ENCODE measurements at regions not wholly inside any gene's neighbourhood (a gene's known extent, or its start where the extent isn't known, plus 50 kb on each side); places are given as distances from the start of the nearest gene placed in this dataset.

DNA sequence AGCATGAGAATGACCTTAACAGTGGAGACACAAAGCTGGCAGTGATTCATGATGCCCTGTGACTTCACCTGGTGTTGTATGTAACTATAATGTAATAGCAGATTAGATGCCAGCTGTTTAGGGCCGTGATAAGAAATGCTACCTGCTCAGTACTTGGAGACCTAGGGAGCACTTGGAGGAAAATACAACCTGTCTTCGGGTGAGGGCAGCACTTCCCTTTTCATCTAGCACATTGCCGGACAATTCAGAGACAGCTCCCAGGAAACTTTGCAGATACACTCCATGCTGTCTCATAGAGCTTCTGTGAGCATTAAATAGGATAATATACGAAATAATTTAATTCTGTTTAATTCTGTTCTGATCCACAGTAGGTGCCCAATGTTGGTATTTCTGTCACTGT, 668.5 kb downstream of the TSN start:
- TF ChIP-seq CTCF (IDR thresholded peaks at IDR 0.05), result no peak
- Mint-ChIP-seq H3K9me3 (ENCODE audit: unreplicated experiment) (no peaks in the 10 kb centered on the region), H3K36me3 (ENCODE audit: unreplicated experiment) (no peaks in the 10 kb centered on the region), H3K27me3 (ENCODE audit: unreplicated experiment) (no peaks in the 10 kb centered on the region), H3K4me3 (ENCODE audit: unreplicated experiment) (no peak overlapping the region), H3K27ac (ENCODE audit: unreplicated experiment) (no peak overlapping the region), H3K4me1 (ENCODE audit: unreplicated experiment) (no peaks in the 10 kb centered on the region)
- no peak for DNase-seq (ENCODE audit: extremely low spot score, unreplicated experiment)

DNA sequence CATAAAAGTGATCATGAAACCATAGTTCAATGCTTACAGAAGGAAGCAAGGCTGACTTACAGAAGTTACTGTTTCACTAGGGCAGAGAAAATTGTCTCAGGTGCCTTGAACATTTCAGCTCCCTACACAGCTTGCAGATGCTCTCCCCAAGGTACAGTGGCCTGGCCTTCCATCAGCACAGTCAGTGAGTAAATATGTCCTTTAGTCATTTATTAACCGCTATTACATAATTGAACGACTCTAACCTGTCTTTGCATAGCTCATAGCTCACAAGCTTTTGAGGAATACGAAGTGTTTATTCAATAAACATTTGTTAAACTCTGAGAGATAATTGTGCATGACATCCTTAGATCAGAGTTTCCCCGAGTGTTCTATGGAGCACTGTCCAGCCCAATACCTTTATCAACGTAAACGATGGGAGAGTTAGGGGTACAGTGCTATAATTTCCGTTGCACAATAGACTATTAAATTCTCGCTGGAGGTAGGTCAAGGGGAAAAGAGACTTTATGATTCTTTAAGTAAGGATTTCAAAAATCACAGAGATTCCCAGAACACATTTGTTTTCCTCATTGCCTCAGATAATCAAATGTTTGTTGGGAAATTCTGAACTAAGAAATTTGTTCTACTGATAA, 677.8 kb downstream of the TSN start:
- Mint-ChIP-seq H3K36me3 (ENCODE audit: unreplicated experiment) (no peaks in the 10 kb centered on the region), H3K9me3 (ENCODE audit: unreplicated experiment) (no peaks in the 10 kb centered on the region), H3K4me3 (ENCODE audit: unreplicated experiment) (no peak overlapping the region), H3K27me3 (ENCODE audit: unreplicated experiment) (no peaks in the 10 kb centered on the region), H3K27ac (ENCODE audit: unreplicated experiment) (no peak overlapping the region), H3K4me1 (ENCODE audit: unreplicated experiment) (no peaks in the 10 kb centered on the region)
- DNase-seq (ENCODE audit: extremely low spot score, unreplicated experiment), result no peak
- TF ChIP-seq CTCF (IDR thresholded peaks at IDR 0.05), result no peak

DNA sequence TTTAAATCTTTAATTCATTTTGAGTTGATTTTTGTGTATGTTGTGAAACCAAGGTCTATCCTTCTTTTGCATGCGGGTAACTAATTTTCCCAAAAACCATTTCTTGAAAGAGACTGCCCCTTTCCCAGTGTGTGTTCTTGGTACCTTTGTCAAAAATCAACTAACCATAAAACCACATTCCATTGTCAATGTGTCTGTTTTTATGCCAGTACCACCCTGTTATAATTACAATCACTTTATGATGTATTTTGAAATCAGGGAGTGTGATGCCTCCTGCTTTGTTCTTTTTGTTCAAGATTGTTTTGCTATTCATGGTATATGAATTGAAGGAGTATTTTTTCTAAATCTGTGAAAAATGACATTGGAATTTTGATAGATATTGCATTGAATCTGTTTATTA, 689.6 kb downstream of the TSN start:
- no peak overlapping the region for H3K4me3 Mint-ChIP-seq (ENCODE audit: unreplicated experiment)
- no peaks in the 10 kb centered on the region for H3K27me3 Mint-ChIP-seq (ENCODE audit: unreplicated experiment)
- H3K27ac Mint-ChIP-seq (ENCODE audit: unreplicated experiment), result no peak overlapping the region
- no peaks in the 10 kb centered on the region for H3K9me3 Mint-ChIP-seq (ENCODE audit: unreplicated experiment)
- H3K4me1 Mint-ChIP-seq (ENCODE audit: unreplicated experiment), result no peaks in the 10 kb centered on the region
- H3K36me3 Mint-ChIP-seq (ENCODE audit: unreplicated experiment), result no peaks in the 10 kb centered on the region
- no peak for TF ChIP-seq CTCF (IDR thresholded peaks at IDR 0.05)
- DNase-seq (ENCODE audit: extremely low spot score, unreplicated experiment), result no peak

DNA sequence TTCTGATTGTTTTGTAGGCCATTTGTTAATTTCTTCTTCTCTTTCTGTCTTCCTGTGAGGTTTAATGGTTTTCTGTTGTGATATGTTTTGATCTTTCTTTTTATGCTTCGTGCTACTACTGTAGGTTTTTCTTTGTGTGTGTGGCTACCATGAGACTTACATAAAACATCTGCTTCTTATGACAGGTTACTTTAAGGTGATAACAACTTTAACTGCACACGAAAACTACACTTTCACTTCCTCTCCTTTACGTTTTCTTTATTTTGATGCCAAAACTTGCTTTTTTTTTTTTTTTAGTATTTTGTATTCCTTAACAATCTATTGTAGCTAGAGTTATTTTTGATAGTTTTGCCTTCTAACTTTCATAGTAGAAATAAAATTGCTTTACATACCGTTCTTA, 691.3 kb downstream of the TSN start:
- Mint-ChIP-seq H3K4me3 (ENCODE audit: unreplicated experiment) (no peak overlapping the region), H3K27ac (ENCODE audit: unreplicated experiment) (no peak overlapping the region), H3K36me3 (ENCODE audit: unreplicated experiment) (no peaks in the 10 kb centered on the region), H3K9me3 (ENCODE audit: unreplicated experiment) (no peaks in the 10 kb centered on the region), H3K4me1 (ENCODE audit: unreplicated experiment) (no peaks in the 10 kb centered on the region), H3K27me3 (ENCODE audit: unreplicated experiment) (no peaks in the 10 kb centered on the region)
- no peak for DNase-seq (ENCODE audit: extremely low spot score, unreplicated experiment)
- TF ChIP-seq CTCF (IDR thresholded peaks at IDR 0.05), result no peak

GRCh38 chr2:122447237-122447636, 691.8 kb downstream of the TSN start:
- no peak for DNase-seq (ENCODE audit: extremely low spot score, unreplicated experiment)
- no peak overlapping the region for H3K27ac Mint-ChIP-seq (ENCODE audit: unreplicated experiment)
- H3K36me3 Mint-ChIP-seq (ENCODE audit: unreplicated experiment), result no peaks in the 10 kb centered on the region
- H3K4me1 Mint-ChIP-seq (ENCODE audit: unreplicated experiment), result no peaks in the 10 kb centered on the region
- H3K27me3 Mint-ChIP-seq (ENCODE audit: unreplicated experiment), result no peaks in the 10 kb centered on the region
- H3K9me3 Mint-ChIP-seq (ENCODE audit: unreplicated experiment), result no peaks in the 10 kb centered on the region
- no peak overlapping the region for H3K4me3 Mint-ChIP-seq (ENCODE audit: unreplicated experiment)
- TF ChIP-seq CTCF (IDR thresholded peaks at IDR 0.05), result no peak

All from osteocyte (in vitro differentiated cells).